ENCODE measurements at regions not wholly inside any gene's neighbourhood (a gene's known extent, or its start where the extent isn't known, plus 50 kb on each side); places are given as distances from the start of the nearest gene placed in this dataset.
A peak's percentile ranks its signal among the peaks of the same experiment; 100 is the strongest.

DNA sequence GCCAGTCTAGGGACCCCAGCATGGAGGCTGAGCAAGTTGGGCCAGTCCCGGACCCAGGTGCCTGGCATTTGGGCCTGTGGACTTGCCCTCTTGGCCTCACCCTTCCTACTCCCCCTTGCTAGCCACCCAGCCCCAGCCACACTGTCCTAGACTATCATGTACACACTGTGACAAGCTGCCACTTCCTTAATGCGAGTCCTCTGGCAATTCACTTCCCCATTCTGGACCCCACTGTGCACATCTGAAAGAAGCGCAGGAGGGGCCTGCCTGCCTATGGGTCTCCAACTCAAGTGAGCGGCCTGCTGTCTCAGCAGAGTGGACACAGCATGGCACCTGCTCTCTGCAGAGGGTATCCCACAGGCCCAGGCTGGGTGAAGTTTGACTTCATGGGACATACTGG lies 68.5 kb upstream of the LMO1 start:
- H3K27me3 ChIP-seq (ENCODE audit: control insufficient read depth, insufficient read depth, low read length, poor library complexity, severe bottlenecking), result no peaks in the 10 kb centered on the region
- no peaks in the 10 kb centered on the region for H3K36me3 ChIP-seq (ENCODE audit: control insufficient read depth, insufficient read depth, low read length)
- H3K27ac ChIP-seq (ENCODE audit: insufficient read depth, low read depth, low read length, poor library complexity, severe bottlenecking), result no peak overlapping the region
- 94 to 97% methylated on average over 4 of the region's 4 CpGs for WGBS, 2 experiments
- no peaks in the 10 kb centered on the region for H3K9me3 ChIP-seq (ENCODE audit: control insufficient read depth, low read length)
- peaks cover 58% of the 10 kb centered on the region for H3K4me1 ChIP-seq (ENCODE audit: control insufficient read depth, insufficient read depth, low read length)
- no peak overlapping the region for H3K4me3 ChIP-seq (ENCODE audit: insufficient read depth, low read depth, low read length)

GRCh38 chr11:8331767-8332166 lies 68.1 kb upstream of the LMO1 start:
- Histone ChIP-seq H3K27ac (ENCODE audit: insufficient read depth, low read depth, low read length, poor library complexity, severe bottlenecking) (no peak overlapping the region), H3K4me1 (ENCODE audit: control insufficient read depth, insufficient read depth, low read length) (peaks cover 54% of the 10 kb centered on the region), H3K9me3 (ENCODE audit: control insufficient read depth, low read length) (no peaks in the 10 kb centered on the region), H3K36me3 (ENCODE audit: control insufficient read depth, insufficient read depth, low read length) (no peaks in the 10 kb centered on the region), H3K27me3 (ENCODE audit: control insufficient read depth, insufficient read depth, low read length, poor library complexity, severe bottlenecking) (no peaks in the 10 kb centered on the region), H3K4me3 (ENCODE audit: insufficient read depth, low read depth, low read length) (no peak overlapping the region)
- 85 to 99% methylated on average over 3 of the region's 3 CpGs for WGBS, 2 experiments

GRCh38 chr11:8330896-8331295 lies 67.2 kb upstream of the LMO1 start:
- Histone ChIP-seq H3K27me3 (ENCODE audit: control insufficient read depth, insufficient read depth, low read length, poor library complexity, severe bottlenecking) (no peaks in the 10 kb centered on the region), H3K36me3 (ENCODE audit: control insufficient read depth, insufficient read depth, low read length) (no peaks in the 10 kb centered on the region), H3K4me3 (ENCODE audit: insufficient read depth, low read depth, low read length) (no peak overlapping the region), H3K27ac (ENCODE audit: insufficient read depth, low read depth, low read length, poor library complexity, severe bottlenecking) (no peak overlapping the region), H3K4me1 (ENCODE audit: control insufficient read depth, insufficient read depth, low read length) (peaks cover 47% of the 10 kb centered on the region), H3K9me3 (ENCODE audit: control insufficient read depth, low read length) (no peaks in the 10 kb centered on the region)
- WGBS, 2 experiments, result 95 to 96% methylated on average over 6 of the region's 6 CpGs

DNA sequence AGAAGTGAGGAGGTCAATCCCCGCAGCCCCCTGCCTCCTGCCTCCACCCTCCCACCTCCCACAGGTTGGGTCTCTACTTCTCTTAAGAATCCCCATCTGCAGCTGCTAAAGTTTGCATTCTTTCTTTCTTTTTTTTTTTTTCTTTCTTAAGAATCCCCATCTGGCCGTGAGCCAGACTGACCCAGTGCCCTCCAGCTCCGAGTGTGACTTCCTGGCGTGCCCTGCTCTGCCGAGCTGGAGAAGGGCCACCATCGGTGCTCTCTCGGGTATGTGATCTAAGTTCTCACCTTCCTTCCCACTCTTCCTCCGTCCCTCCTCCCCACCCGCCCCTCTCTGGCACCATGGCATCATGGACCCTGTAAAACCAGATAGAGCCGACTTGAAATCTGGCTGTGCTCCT lies 66.7 kb upstream of the LMO1 start:
- H3K4me3 ChIP-seq (ENCODE audit: insufficient read depth, low read depth, low read length), result no peak overlapping the region

GRCh38 chr11:8329847-8330361 lies 66.2 kb upstream of the LMO1 start:
- Histone ChIP-seq H3K36me3 (ENCODE audit: control insufficient read depth, insufficient read depth, low read length) (no peaks in the 10 kb centered on the region), H3K27me3 (ENCODE audit: control insufficient read depth, insufficient read depth, low read length, poor library complexity, severe bottlenecking) (no peaks in the 10 kb centered on the region), H3K4me1 (ENCODE audit: control insufficient read depth, insufficient read depth, low read length) (peaks cover 47% of the 10 kb centered on the region), H3K9me3 (ENCODE audit: control insufficient read depth, low read length) (no peaks in the 10 kb centered on the region), H3K27ac (ENCODE audit: insufficient read depth, low read depth, low read length, poor library complexity, severe bottlenecking) (no peak overlapping the region), H3K4me3 (ENCODE audit: insufficient read depth, low read depth, low read length) (no peak overlapping the region)
- WGBS, 2 experiments, result 62 to 68% methylated on average over 17 of the region's 17 CpGs

More for the DNA sequence above, 66.7 kb upstream of the LMO1 start:
- Histone ChIP-seq H3K27ac (ENCODE audit: insufficient read depth, low read depth, low read length, poor library complexity, severe bottlenecking) (no peak overlapping the region), H3K27me3 (ENCODE audit: control insufficient read depth, insufficient read depth, low read length, poor library complexity, severe bottlenecking) (no peaks in the 10 kb centered on the region), H3K36me3 (ENCODE audit: control insufficient read depth, insufficient read depth, low read length) (no peaks in the 10 kb centered on the region), H3K4me1 (ENCODE audit: control insufficient read depth, insufficient read depth, low read length) (peaks cover 47% of the 10 kb centered on the region), H3K9me3 (ENCODE audit: control insufficient read depth, low read length) (no peaks in the 10 kb centered on the region)
- WGBS, 2 experiments, result 71 to 80% methylated on average over 10 of the region's 10 CpGs

- H3K4me3 ChIP-seq (ENCODE audit: insufficient read depth, low read depth, low read length), result no peak overlapping the region
- H3K9me3 ChIP-seq (ENCODE audit: control insufficient read depth, low read length), result no peaks in the 10 kb centered on the region
- H3K4me1 ChIP-seq (ENCODE audit: control insufficient read depth, insufficient read depth, low read length), result peaks cover 44% of the 10 kb centered on the region
- H3K36me3 ChIP-seq (ENCODE audit: control insufficient read depth, insufficient read depth, low read length), result no peaks in the 10 kb centered on the region
- WGBS, 2 experiments, result 80 to 89% methylated on average over 5 to 6 of the region's 6 CpGs
- H3K27me3 ChIP-seq (ENCODE audit: control insufficient read depth, insufficient read depth, low read length, poor library complexity, severe bottlenecking), result no peaks in the 10 kb centered on the region
- peak overlapping the region; percentile 0 for H3K27ac ChIP-seq (ENCODE audit: insufficient read depth, low read depth, low read length, poor library complexity, severe bottlenecking)
Measured at GRCh38 chr11:8329336-8329735, 65.7 kb upstream of the LMO1 start.

- no peaks in the 10 kb centered on the region for H3K27me3 ChIP-seq (ENCODE audit: control insufficient read depth, insufficient read depth, low read length, poor library complexity, severe bottlenecking)
- no peak overlapping the region for H3K4me3 ChIP-seq (ENCODE audit: insufficient read depth, low read depth, low read length)
- H3K9me3 ChIP-seq (ENCODE audit: control insufficient read depth, low read length), result no peaks in the 10 kb centered on the region
- peaks cover 40% of the 10 kb centered on the region for H3K4me1 ChIP-seq (ENCODE audit: control insufficient read depth, insufficient read depth, low read length)
- H3K36me3 ChIP-seq (ENCODE audit: control insufficient read depth, insufficient read depth, low read length), result no peaks in the 10 kb centered on the region
- 14 to 19% methylated on average over 11 of the region's 11 CpGs for WGBS, 2 experiments
- peak overlapping the region; percentile 0 for H3K27ac ChIP-seq (ENCODE audit: insufficient read depth, low read depth, low read length, poor library complexity, severe bottlenecking)
Measured at GRCh38 chr11:8328848-8329330, 65.2 kb upstream of the LMO1 start.

GRCh38 chr11:8328231-8328794 lies 64.6 kb upstream of the LMO1 start:
- 90 to 93% methylated on average over 7 of the region's 7 CpGs for WGBS, 2 experiments
- Histone ChIP-seq H3K4me1 (ENCODE audit: control insufficient read depth, insufficient read depth, low read length) (peaks cover 35% of the 10 kb centered on the region), H3K4me3 (ENCODE audit: insufficient read depth, low read depth, low read length) (no peak overlapping the region), H3K36me3 (ENCODE audit: control insufficient read depth, insufficient read depth, low read length) (no peaks in the 10 kb centered on the region), H3K27ac (ENCODE audit: insufficient read depth, low read depth, low read length, poor library complexity, severe bottlenecking) (no peak overlapping the region), H3K9me3 (ENCODE audit: control insufficient read depth, low read length) (no peaks in the 10 kb centered on the region), H3K27me3 (ENCODE audit: control insufficient read depth, insufficient read depth, low read length, poor library complexity, severe bottlenecking) (no peaks in the 10 kb centered on the region)

DNA sequence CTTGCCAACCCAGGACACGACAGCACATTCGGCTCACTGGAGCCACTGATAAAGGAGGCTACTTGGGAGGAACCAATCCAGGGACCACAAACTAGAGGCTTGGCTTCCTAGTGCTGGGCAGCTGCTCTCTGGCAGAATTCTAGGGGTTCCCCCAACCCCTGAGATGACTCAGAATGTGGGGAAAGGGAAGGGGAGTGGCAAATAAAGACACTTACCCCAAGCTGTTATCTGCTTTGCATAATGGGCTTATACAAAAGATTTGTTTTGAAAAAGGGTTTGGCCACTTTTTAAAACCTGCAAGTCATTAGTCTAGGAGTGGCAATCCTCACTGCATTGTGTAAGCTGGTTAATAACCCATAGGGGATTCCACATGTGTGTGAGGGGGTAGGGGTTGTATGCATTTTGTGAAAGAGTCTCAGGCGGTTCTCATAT lies 64.1 kb upstream of the LMO1 start:
- no peak overlapping the region for H3K4me3 ChIP-seq (ENCODE audit: insufficient read depth, low read depth, low read length)
- no peak overlapping the region for H3K27ac ChIP-seq (ENCODE audit: insufficient read depth, low read depth, low read length, poor library complexity, severe bottlenecking)
- 70 to 72% methylated on average over 3 of the region's 3 CpGs for WGBS, 2 experiments
- H3K27me3 ChIP-seq (ENCODE audit: control insufficient read depth, insufficient read depth, low read length, poor library complexity, severe bottlenecking), result no peaks in the 10 kb centered on the region
- H3K9me3 ChIP-seq (ENCODE audit: control insufficient read depth, low read length), result no peaks in the 10 kb centered on the region
- H3K36me3 ChIP-seq (ENCODE audit: control insufficient read depth, insufficient read depth, low read length), result no peaks in the 10 kb centered on the region
- peaks cover 35% of the 10 kb centered on the region for H3K4me1 ChIP-seq (ENCODE audit: control insufficient read depth, insufficient read depth, low read length)

DNA sequence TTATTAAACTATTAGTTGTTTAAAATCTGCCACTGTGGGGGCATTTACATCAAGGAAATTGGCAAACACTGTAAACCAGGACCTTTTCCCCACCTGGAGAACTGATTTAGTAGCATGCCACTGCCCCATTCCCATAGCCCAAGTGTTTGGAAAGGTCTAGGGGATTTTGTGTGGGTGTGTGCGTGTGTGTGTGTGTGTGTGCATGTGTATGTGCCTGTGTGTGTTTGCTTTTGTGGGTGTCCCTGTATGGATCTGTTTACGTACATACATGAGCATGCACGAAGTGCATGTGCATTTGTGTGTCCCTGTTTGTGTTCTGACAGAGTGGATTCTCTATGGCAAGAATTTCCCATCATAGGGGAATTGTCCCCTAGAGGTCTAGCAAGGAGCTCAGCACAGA lies 62.7 kb upstream of the LMO1 start:
- H3K9me3 ChIP-seq (ENCODE audit: control insufficient read depth, low read length), result no peaks in the 10 kb centered on the region
- no peak overlapping the region for H3K27ac ChIP-seq (ENCODE audit: insufficient read depth, low read depth, low read length, poor library complexity, severe bottlenecking)
- H3K27me3 ChIP-seq (ENCODE audit: control insufficient read depth, insufficient read depth, low read length, poor library complexity, severe bottlenecking), result no peaks in the 10 kb centered on the region
- H3K36me3 ChIP-seq (ENCODE audit: control insufficient read depth, insufficient read depth, low read length), result no peaks in the 10 kb centered on the region
- 92 to 93% methylated on average over 3 of the region's 3 CpGs for WGBS, 2 experiments
- peaks cover 26% of the 10 kb centered on the region for H3K4me1 ChIP-seq (ENCODE audit: control insufficient read depth, insufficient read depth, low read length)
- H3K4me3 ChIP-seq (ENCODE audit: insufficient read depth, low read depth, low read length), result no peak overlapping the region

Measured in ectodermal cell (in vitro differentiated cells).